ENCODE measurements at regions not wholly inside any gene's neighbourhood (a gene's known extent, or its start where the extent isn't known, plus 50 kb on each side); places are given as distances from the start of the nearest gene placed in this dataset.

- no peak overlapping the region for H2AFZ ChIP-seq (ENCODE audit: low read depth, low read length)
- H3K4me2 ChIP-seq (ENCODE audit: insufficient read depth, low read length): no peak overlapping the region
- ChIA-PET CTCF (no interaction called here), POLR2A (no interaction called here)
- intact Hi-C loops (cut with micrococcal nuclease): no loop called here
- H3K4me3 ChIP-seq (replicated peaks in 1 of 3; ENCODE audit: insufficient read depth in 1 of 3, low read depth in 1 of 3, low read length in 3 of 3): no peak overlapping the region
- DNase-seq (ENCODE audit: low read depth, low spot score) (no peak), FAIRE-seq (no peak)
- H3K4me1 ChIP-seq (ENCODE audit: control insufficient read depth, extremely low read depth, insufficient read depth, low read length): no peaks in the 10 kb centered on the region
- H3K9me3 ChIP-seq (replicated peaks; ENCODE audit: control insufficient read depth, insufficient read depth, low read length): no peaks in the 10 kb centered on the region
- BruUV-seq (replicated peaks): no TSS peak
- no peaks in the 10 kb centered on the region for H3K9me1 ChIP-seq (replicated peaks; ENCODE audit: control insufficient read depth, extremely low read depth, insufficient read depth, low read length)
- H3K9ac ChIP-seq (replicated peaks; ENCODE audit: extremely low read depth, insufficient read depth, low read length): no peak overlapping the region
- no peaks in the 10 kb centered on the region for H3K36me3 ChIP-seq (ENCODE audit: control insufficient read depth in 2 of 2, extremely low read depth in 1 of 2, insufficient read depth in 2 of 2, low read length in 2 of 2)
- H3K79me2 ChIP-seq (ENCODE audit: control insufficient read depth, insufficient read depth, low read length): no peaks in the 10 kb centered on the region
- dilution Hi-C loops (cut with MboI; ENCODE audit: extremely low pct_ligation_motif_present, low sequenced_read_pairs): no loop called here
- H3K27me3 ChIP-seq (ENCODE audit: control insufficient read depth in 2 of 2, insufficient read depth in 2 of 2, low read length in 2 of 2): peaks cover 0 to 1% of the 10 kb centered on the region in 2 experiments
- no peak overlapping the region for H3K27ac ChIP-seq (ENCODE audit: insufficient read depth, low read depth, low read length)
- TF ChIP-seq POLR2A (IDR thresholded peaks at IDR 0.05; ENCODE audit: low read depth, low read length): no peak
- no peak for TF ChIP-seq MYC (IDR thresholded peaks at IDR 0.05; ENCODE audit: low read depth, low read length)
- TF ChIP-seq, protein P1, sequence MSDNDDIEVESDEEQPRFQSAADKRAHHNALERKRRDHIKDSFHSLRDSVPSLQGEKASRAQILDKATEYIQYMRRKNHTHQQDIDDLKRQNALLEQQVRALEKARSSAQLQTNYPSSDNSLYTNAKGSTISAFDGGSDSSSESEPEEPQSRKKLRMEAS (IDR thresholded peaks at IDR 0.05; ENCODE audit: insufficient read depth, insufficient read length): no peak
- TF ChIP-seq POLR2AphosphoS5 (IDR thresholded peaks at IDR 0.05; ENCODE audit: insufficient read depth, low read depth, low read length): no peak
- no peaks in the 10 kb centered on the region for H4K20me1 ChIP-seq (replicated peaks; ENCODE audit: control insufficient read depth, extremely low read depth, insufficient read depth, low read length)
Observed at GRCh38 chr17:79203657-79204056, 129.0 kb downstream of the ENGASE start.

DNA sequence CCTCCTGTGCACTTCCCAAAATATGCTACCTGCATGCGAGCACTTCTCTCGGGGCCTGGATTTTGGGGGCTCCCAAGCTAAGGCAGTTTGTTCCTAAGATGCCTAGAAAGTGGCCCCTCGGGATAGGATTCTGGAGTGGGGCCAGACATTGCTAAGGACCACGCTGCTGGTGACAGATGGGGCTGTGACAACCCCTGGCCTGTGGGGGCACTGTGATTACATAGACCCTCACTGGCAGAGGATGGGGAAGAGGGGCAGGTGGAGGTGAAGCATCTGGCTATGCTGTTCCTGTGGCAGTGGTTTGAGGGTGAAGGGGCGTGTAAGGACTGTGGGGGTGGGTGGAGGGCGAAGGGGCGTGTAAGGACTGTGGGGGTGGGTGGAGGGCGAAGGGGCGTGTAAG is 128.4 kb downstream of the ENGASE start:
- POLR2A ChIA-PET: no interaction called here
- H3K27ac ChIP-seq (ENCODE audit: insufficient read depth, low read depth, low read length): no peak overlapping the region
- H4K20me1 ChIP-seq (replicated peaks; ENCODE audit: control insufficient read depth, extremely low read depth, insufficient read depth, low read length): no peaks in the 10 kb centered on the region
- H2AFZ ChIP-seq (ENCODE audit: low read depth, low read length): no peak overlapping the region
- TF ChIP-seq, protein P1 (IDR thresholded peaks at IDR 0.05; ENCODE audit: insufficient read depth, insufficient read length): no peak
- TF ChIP-seq, protein P2, sequence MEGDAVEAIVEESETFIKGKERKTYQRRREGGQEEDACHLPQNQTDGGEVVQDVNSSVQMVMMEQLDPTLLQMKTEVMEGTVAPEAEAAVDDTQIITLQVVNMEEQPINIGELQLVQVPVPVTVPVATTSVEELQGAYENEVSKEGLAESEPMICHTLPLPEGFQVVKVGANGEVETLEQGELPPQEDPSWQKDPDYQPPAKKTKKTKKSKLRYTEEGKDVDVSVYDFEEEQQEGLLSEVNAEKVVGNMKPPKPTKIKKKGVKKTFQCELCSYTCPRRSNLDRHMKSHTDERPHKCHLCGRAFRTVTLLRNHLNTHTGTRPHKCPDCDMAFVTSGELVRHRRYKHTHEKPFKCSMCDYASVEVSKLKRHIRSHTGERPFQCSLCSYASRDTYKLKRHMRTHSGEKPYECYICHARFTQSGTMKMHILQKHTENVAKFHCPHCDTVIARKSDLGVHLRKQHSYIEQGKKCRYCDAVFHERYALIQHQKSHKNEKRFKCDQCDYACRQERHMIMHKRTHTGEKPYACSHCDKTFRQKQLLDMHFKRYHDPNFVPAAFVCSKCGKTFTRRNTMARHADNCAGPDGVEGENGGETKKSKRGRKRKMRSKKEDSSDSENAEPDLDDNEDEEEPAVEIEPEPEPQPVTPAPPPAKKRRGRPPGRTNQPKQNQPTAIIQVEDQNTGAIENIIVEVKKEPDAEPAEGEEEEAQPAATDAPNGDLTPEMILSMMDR (IDR thresholded peaks at IDR 0.05; ENCODE audit: extremely low read depth in 1 of 2, insufficient read depth in 1 of 2, low read depth in 1 of 2, low read length in 2 of 2): no peak
- no peak for TF ChIP-seq MYC (IDR thresholded peaks at IDR 0.05; ENCODE audit: low read depth, low read length)
- TF ChIP-seq GATA2 (IDR thresholded peaks at IDR 0.05; ENCODE audit: insufficient read depth, insufficient read length, low read depth, low read length): no peak
- TF ChIP-seq FOS (IDR thresholded peaks at IDR 0.05; ENCODE audit: borderline replicate concordance, insufficient read depth, low read length): no peak
- TF ChIP-seq POLR2A (IDR thresholded peaks at IDR 0.05; ENCODE audit: low read depth, low read length): no peak
- TF ChIP-seq EZH2 (IDR thresholded peaks at IDR 0.05; ENCODE audit: borderline replicate concordance, low read depth, low read length, severe bottlenecking): no peak
- no peak for TF ChIP-seq POLR2AphosphoS5 (IDR thresholded peaks at IDR 0.05; ENCODE audit: insufficient read depth, low read depth, low read length)
- intact Hi-C loops (cut with micrococcal nuclease): no loop called here
- H3K4me3 ChIP-seq (replicated peaks in 1 of 3; ENCODE audit: insufficient read depth in 1 of 3, low read depth in 1 of 3, low read length in 3 of 3): no peak overlapping the region
- no peaks in the 10 kb centered on the region for H3K4me1 ChIP-seq (ENCODE audit: control insufficient read depth, extremely low read depth, insufficient read depth, low read length)
- FAIRE-seq (no peak), DNase-seq (ENCODE audit: low read depth, low spot score) (no peak)
- H3K9me1 ChIP-seq (replicated peaks; ENCODE audit: control insufficient read depth, extremely low read depth, insufficient read depth, low read length): no peaks in the 10 kb centered on the region
- no peaks in the 10 kb centered on the region for H3K9me3 ChIP-seq (replicated peaks; ENCODE audit: control insufficient read depth, insufficient read depth, low read length)
- no peaks in the 10 kb centered on the region for H3K79me2 ChIP-seq (ENCODE audit: control insufficient read depth, insufficient read depth, low read length)
- H3K4me2 ChIP-seq (ENCODE audit: insufficient read depth, low read length): no peak overlapping the region
- H3K36me3 ChIP-seq (ENCODE audit: control insufficient read depth in 2 of 2, extremely low read depth in 1 of 2, insufficient read depth in 2 of 2, low read length in 2 of 2): no peaks in the 10 kb centered on the region
- H3K9ac ChIP-seq (replicated peaks; ENCODE audit: extremely low read depth, insufficient read depth, low read length): no peak overlapping the region
- CTCF ChIA-PET: no interaction called here
- no TSS peak for BruUV-seq (replicated peaks)
- dilution Hi-C loops (cut with MboI; ENCODE audit: extremely low pct_ligation_motif_present, low sequenced_read_pairs): no loop called here
- H3K27me3 ChIP-seq (ENCODE audit: control insufficient read depth in 2 of 2, insufficient read depth in 2 of 2, low read length in 2 of 2): peaks cover 0 to 1% of the 10 kb centered on the region in 2 experiments
